ENCODE measurements at regions not wholly inside any gene's neighbourhood (a gene's known extent, or its start where the extent isn't known, plus 50 kb on each side); places are given as distances from the start of the nearest gene placed in this dataset.
"Not testable (repeated sequence)": the region's sequence is repeated elsewhere in the genome, so short reads cannot be mapped to it uniquely, and the experiment has no call there.

DNA sequence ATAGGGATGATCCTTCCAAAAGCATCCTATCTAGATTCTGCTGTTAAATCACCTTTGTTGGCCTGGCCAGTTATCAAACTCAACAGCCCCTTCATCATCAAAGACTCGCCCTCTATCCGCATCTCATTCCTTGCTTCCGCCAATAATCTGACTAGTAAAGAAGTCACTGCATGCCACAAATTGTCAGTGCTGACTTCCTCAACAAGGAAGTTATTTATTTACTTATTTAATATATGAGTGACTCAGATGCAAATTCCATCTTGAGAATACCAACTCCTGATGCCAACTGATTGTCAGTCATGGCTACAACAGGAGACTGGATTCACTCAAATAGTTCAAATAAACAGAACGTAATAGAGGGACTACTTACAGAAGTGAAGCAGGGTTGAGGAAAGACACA is 283.8 kb downstream of the TRIML1 start:
- no peaks in the 10 kb centered on the region for H3K27me3 Mint-ChIP-seq
- no peaks in the 10 kb centered on the region for H3K4me1 Mint-ChIP-seq

DNA sequence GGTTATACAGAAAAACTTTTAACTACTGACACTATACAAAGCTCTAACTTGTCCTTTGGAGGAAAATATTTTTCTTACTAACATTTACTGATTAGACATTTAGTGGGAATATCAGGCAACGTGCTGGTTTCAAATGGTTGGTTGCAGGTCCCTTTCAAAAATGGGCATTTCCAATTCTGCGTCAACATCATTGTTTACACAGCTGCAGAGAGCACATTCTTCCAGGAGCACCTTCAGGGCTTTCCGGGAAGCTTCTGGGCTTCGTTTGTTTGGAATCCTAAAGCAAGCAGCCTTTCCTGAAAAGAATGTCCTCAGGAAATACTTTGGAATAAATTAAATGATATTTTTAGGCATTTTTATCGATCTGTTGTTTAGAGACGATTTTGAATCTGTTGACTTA is 289.7 kb downstream of the TRIML1 start:
- Mint-ChIP-seq H3K9me3 (peaks cover 11% of the 10 kb centered on the region), H3K4me1 (no peaks in the 10 kb centered on the region), H3K36me3 (no peaks in the 10 kb centered on the region), H3K27me3 (no peaks in the 10 kb centered on the region), H3K27ac (no peak overlapping the region), H3K4me3 (no peak overlapping the region)
- CTCF ChIA-PET: no interaction called here
- DNase-seq: no peak

More for the DNA sequence above, 283.8 kb downstream of the TRIML1 start:
- Mint-ChIP-seq H3K27ac (no peak overlapping the region), H3K9me3 (no peaks in the 10 kb centered on the region), H3K36me3 (no peaks in the 10 kb centered on the region), H3K4me3 (no peak overlapping the region)
- CTCF ChIA-PET: no interaction called here
- no peak for DNase-seq

- no peak overlapping the region for H3K27ac Mint-ChIP-seq
- DNase-seq: no peak
- H3K27me3 Mint-ChIP-seq: no peaks in the 10 kb centered on the region
- H3K9me3 Mint-ChIP-seq: peaks cover 15% of the 10 kb centered on the region
- H3K36me3 Mint-ChIP-seq: no peaks in the 10 kb centered on the region
- no peaks in the 10 kb centered on the region for H3K4me1 Mint-ChIP-seq
- CTCF ChIA-PET: no interaction called here
- no peak overlapping the region for H3K4me3 Mint-ChIP-seq
Measured at GRCh38 chr4:188429965-188430364, 290.7 kb downstream of the TRIML1 start.

GRCh38 chr4:188430384-188430783 is 291.1 kb downstream of the TRIML1 start:
- Mint-ChIP-seq H3K4me1 (no peaks in the 10 kb centered on the region), H3K27me3 (no peaks in the 10 kb centered on the region), H3K4me3 (no peak overlapping the region), H3K36me3 (no peaks in the 10 kb centered on the region), H3K9me3 (peaks cover 17% of the 10 kb centered on the region), H3K27ac (no peak overlapping the region)
- CTCF ChIA-PET: no interaction called here
- DNase-seq: no peak

DNA sequence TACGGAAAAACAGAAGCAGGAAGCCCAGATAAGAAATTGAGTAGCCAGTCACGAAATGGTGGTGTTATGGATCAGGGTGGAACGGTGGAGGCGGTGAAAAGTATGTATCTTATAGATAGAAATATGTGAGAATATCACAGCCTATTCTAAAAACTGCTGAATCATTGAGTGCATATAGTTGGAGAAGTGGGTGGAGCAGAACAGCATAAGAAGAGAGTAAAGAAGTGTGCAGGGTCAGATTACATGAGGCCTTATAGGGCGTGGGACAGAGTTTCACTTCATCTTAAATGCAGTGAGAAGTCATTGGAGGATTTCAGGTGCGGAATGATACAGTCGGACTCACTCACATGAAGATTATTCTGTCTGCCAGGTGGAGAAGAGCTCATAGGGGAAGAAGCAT is 293.1 kb downstream of the TRIML1 start:
- CTCF ChIA-PET: no interaction called here
- H3K36me3 Mint-ChIP-seq: no peaks in the 10 kb centered on the region
- H3K4me1 Mint-ChIP-seq: no peaks in the 10 kb centered on the region
- no peak overlapping the region for H3K4me3 Mint-ChIP-seq
- H3K27me3 Mint-ChIP-seq: no peaks in the 10 kb centered on the region
- peaks cover 17% of the 10 kb centered on the region for H3K9me3 Mint-ChIP-seq
- no peak for DNase-seq
- no peak overlapping the region for H3K27ac Mint-ChIP-seq

DNA sequence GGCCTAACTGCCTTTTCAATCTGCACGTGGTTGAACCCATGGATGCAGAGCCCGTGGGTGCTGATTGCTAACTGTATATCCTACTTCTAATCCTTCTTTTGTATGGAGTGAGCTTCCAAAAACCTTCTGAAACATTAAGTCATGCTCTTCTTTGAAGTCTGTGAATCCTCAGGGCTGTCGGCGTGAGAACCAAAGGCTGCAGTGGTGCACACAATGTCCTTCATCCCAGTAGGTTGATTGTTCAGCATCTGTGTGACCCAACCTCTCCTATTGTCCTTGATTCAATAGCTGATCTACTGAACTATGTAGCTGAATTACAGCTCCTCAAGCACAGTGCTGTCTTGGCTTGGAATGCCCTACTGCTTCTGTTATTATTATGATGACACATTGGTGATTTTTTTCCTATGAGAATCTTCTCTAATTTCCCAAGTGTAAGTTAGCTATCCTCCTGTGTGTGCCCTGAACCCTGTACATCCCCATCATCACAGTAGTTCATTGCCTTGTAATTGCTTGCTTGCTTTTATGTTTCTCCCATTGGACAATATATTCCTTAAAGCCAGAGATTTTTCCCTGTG is 294.6 kb downstream of the TRIML1 start:
- CTCF ChIA-PET: no interaction called here
- H3K36me3 Mint-ChIP-seq: no peaks in the 10 kb centered on the region
- DNase-seq: no peak

DNA sequence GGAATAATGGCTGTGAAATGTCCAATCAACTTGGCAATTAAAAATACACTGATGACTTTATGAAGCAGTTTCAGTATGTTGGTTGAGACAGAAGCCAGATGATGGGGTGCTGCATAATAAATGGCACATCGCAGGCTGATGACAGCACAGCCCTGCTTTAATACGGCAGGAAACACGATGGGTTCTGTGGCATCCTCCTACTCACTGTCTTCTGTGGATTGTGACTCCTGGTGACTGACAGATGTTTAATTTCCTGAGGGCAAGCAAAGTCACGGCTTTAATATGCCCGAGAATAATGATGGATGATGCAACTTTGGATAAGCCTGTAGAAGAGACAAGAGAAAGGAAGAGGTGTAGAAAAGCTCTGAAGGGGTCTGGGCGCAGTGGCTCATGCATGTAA is 295.4 kb downstream of the TRIML1 start:
- CTCF ChIA-PET: no interaction called here
- Mint-ChIP-seq H3K27ac (no peak overlapping the region), H3K9me3 (peaks cover 19% of the 10 kb centered on the region), H3K36me3 (no peaks in the 10 kb centered on the region), H3K4me3 (no peak overlapping the region), H3K27me3 (no peaks in the 10 kb centered on the region), H3K4me1 (no peaks in the 10 kb centered on the region)
- DNase-seq: no peak

More for the DNA sequence above, 294.6 kb downstream of the TRIML1 start:
- H3K27ac Mint-ChIP-seq: no peak overlapping the region
- H3K9me3 Mint-ChIP-seq: peaks cover 17% of the 10 kb centered on the region
- H3K4me1 Mint-ChIP-seq: no peaks in the 10 kb centered on the region
- H3K27me3 Mint-ChIP-seq: no peaks in the 10 kb centered on the region
- H3K4me3 Mint-ChIP-seq: no peak overlapping the region

DNA sequence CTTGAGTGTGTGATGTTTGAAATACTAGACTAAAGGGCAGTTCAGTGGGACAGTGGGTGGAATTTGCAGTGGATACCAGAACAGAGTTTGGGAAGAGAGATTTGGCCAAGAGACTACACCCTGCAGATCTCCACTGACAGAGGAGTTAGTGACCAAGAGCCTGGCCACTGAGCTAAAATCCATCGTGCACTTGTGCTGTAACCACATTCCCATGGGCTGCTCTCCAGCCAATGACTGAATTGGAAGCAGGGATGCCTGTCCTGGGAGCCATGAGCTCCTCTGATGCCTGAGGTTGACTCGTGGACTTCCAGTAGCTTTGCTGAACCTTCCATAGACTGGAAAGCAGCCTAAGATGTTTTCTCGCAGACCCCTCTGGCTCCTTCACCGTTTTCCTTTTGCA is 296.1 kb downstream of the TRIML1 start:
- Mint-ChIP-seq H3K4me1 (no peaks in the 10 kb centered on the region), H3K36me3 (no peaks in the 10 kb centered on the region), H3K9me3 (peaks cover 20% of the 10 kb centered on the region), H3K27me3 (no peaks in the 10 kb centered on the region), H3K27ac (no peak overlapping the region), H3K4me3 (no peak overlapping the region)
- CTCF ChIA-PET: no interaction called here
- DNase-seq: no peak

- Mint-ChIP-seq H3K27ac (no peak overlapping the region), H3K9me3 (peaks cover 16% of the 10 kb centered on the region)
- CTCF ChIA-PET: no interaction called here
Measured at GRCh38 chr4:188437535-188437934, 298.3 kb downstream of the TRIML1 start.

GRCh38 chr4:188438391-188438824 is 299.2 kb downstream of the TRIML1 start:
- H3K9me3 Mint-ChIP-seq: peaks cover 15% of the 10 kb centered on the region
- H3K4me3 Mint-ChIP-seq, CTCF ChIA-PET, H3K36me3 Mint-ChIP-seq, H3K27me3 Mint-ChIP-seq, H3K27ac Mint-ChIP-seq, H3K4me1 Mint-ChIP-seq, DNase-seq: not testable (repeated sequence)

More at GRCh38 chr4:188437535-188437934, 298.3 kb downstream of the TRIML1 start:
- no peaks in the 10 kb centered on the region for H3K27me3 Mint-ChIP-seq
- no peaks in the 10 kb centered on the region for H3K36me3 Mint-ChIP-seq
- H3K4me3 Mint-ChIP-seq: no peak overlapping the region
- no peaks in the 10 kb centered on the region for H3K4me1 Mint-ChIP-seq
- DNase-seq: no peak

DNA sequence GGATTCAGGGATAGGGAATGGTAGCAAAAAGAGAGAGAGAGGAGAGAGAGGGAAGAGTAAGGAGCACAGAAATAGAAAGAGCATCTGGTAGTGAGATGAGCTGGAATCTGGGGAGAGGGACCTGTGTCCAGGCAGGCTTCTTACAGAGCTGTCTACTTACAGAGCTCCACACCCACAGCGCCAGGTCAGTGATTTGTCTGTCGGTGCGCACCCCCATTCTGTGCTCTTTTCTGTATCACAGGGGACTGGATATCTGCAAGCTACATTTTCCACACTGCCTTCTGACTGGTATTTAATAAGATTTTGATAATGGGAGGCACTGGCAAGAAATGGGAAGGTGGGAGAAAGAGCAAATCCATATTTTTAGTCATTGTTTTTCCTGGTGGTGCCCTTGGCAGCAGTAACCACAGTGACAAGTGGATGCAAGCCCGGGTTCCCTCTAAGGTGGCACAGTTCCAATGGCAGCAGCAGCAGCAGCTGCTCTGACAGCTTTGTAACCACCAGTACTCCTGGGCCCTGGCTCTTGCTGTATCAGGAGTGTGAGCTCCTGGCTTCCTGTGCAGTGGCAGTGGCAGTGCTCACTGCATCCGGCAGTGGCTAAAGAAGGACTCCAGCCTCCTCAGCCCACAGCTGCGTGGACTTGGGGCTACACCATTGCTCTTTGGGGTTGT is 300.5 kb downstream of the TRIML1 start:
- CTCF ChIA-PET: no interaction called here
- no peak overlapping the region for H3K4me3 Mint-ChIP-seq
- H3K27ac Mint-ChIP-seq: no peak overlapping the region
- no peaks in the 10 kb centered on the region for H3K36me3 Mint-ChIP-seq
- H3K4me1 Mint-ChIP-seq: no peaks in the 10 kb centered on the region
- peaks cover 18% of the 10 kb centered on the region for H3K9me3 Mint-ChIP-seq
- H3K27me3 Mint-ChIP-seq: no peaks in the 10 kb centered on the region
- no peak for DNase-seq

- H3K4me1 Mint-ChIP-seq: no peaks in the 10 kb centered on the region
- CTCF ChIA-PET: no interaction called here
- no peak overlapping the region for H3K4me3 Mint-ChIP-seq
Measured at GRCh38 chr4:188444500-188444899, 305.3 kb downstream of the TRIML1 start.

GRCh38 chr4:188448996-188449395 is 309.8 kb downstream of the TRIML1 start:
- CTCF ChIA-PET, H3K4me3 Mint-ChIP-seq, H3K27me3 Mint-ChIP-seq, H3K36me3 Mint-ChIP-seq, H3K27ac Mint-ChIP-seq, H3K4me1 Mint-ChIP-seq, DNase-seq, H3K9me3 Mint-ChIP-seq: not testable (repeated sequence)

More at GRCh38 chr4:188444500-188444899, 305.3 kb downstream of the TRIML1 start:
- Mint-ChIP-seq H3K9me3 (peaks cover 14% of the 10 kb centered on the region), H3K36me3 (no peaks in the 10 kb centered on the region), H3K27me3 (no peaks in the 10 kb centered on the region), H3K27ac (no peak overlapping the region)
- no peak for DNase-seq

GRCh38 chr4:188450571-188450970 is 311.3 kb downstream of the TRIML1 start:
- Mint-ChIP-seq H3K36me3 (no peaks in the 10 kb centered on the region), H3K4me1 (no peaks in the 10 kb centered on the region), H3K4me3 (no peak overlapping the region), H3K27ac (no peak overlapping the region), H3K9me3 (peaks cover 7% of the 10 kb centered on the region), H3K27me3 (no peaks in the 10 kb centered on the region)
- CTCF ChIA-PET: no interaction called here
- DNase-seq: no peak

DNA sequence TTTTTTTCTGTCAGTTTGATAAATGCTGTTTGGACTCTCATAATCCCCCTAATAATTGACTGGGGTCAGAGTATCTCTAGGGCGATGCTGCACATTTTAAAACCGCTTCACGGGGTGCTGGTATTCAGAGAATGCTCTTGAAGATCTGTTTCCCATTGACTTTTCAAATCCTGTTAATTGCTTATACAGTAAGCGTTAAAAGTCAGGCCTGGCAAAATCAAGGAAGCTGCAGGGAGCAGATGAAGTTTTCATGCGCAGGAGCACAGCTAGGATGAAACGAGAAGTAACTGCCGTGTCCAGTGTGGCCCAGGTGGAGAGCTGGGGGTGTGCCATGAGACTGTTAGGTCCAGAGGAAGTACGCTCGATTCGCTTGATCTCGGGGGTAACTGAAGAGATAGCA is 312.9 kb downstream of the TRIML1 start:
- H3K9me3 Mint-ChIP-seq: peaks cover 9% of the 10 kb centered on the region
- H3K4me3 Mint-ChIP-seq: no peak overlapping the region
- no peaks in the 10 kb centered on the region for H3K36me3 Mint-ChIP-seq
- H3K4me1 Mint-ChIP-seq: no peaks in the 10 kb centered on the region
- H3K27ac Mint-ChIP-seq: no peak overlapping the region
- no peak for DNase-seq
- H3K27me3 Mint-ChIP-seq: no peaks in the 10 kb centered on the region
- CTCF ChIA-PET: no interaction called here
